Activated B cell treated with CpG ODN at 0.5 μM for 24 hours (primary cell): ENCODE measurements at regions not wholly inside any gene's neighbourhood (a gene's known extent, or its start where the extent isn't known, plus 50 kb on each side); places are given as distances from the start of the nearest gene placed in this dataset.

ENCODE experiments used
- ATAC-seq: fragments of 200-7000 bp; cut with Tn5 transposase; one replicate; pipeline ENCODE4 v1.10.0; 2021; ENCODE audit warnings: low read depth, mild to moderate bottlenecking, moderate library complexity
- CTCF ChIA-PET: fragments of 350-600 bp; sonication (Branson Sonifier 250); formaldehyde crosslinking; loops from one replicate; lab custom pipeline; 2021; ENCODE audit warnings: antibody characterized with exemption; lab: Charles Lee
- POLR2A ChIA-PET: fragments of 350-600 bp; sonication (Branson Sonifier 250); formaldehyde crosslinking; loops from one replicate; lab custom pipeline; 2021; ENCODE audit warnings: antibody characterized with exemption; lab: Charles Lee
- DNase-seq: peaks from one replicate; pipeline ENCODE4 v3.0.0; 2022
- H3K27ac Mint-ChIP-seq: one replicate; pipeline ENCODE4 v1.8.0; 2020; ENCODE audit warnings: mixed read lengths
- H3K27me3 Mint-ChIP-seq: one replicate; pipeline ENCODE4 v1.8.0; 2021; ENCODE audit warnings: mixed read lengths
- H3K36me3 Mint-ChIP-seq: one replicate; pipeline ENCODE4 v1.8.0; 2021; ENCODE audit warnings: low read depth, mixed read lengths
- H3K4me1 Mint-ChIP-seq: one replicate; pipeline ENCODE4 v1.8.0; 2021; ENCODE audit warnings: mixed read lengths
- H3K4me3 Mint-ChIP-seq: one replicate; pipeline ENCODE4 v1.8.0; 2020; ENCODE audit warnings: mild to moderate bottlenecking, mixed read lengths
- H3K9me3 Mint-ChIP-seq: one replicate; pipeline ENCODE4 v1.8.0; 2020; ENCODE audit warnings: mixed read lengths
- CTCF ChIP-seq: fragments of 200-600 bp; IDR thresholded peaks from one replicate; pipeline ENCODE4 v1.8.0; 2022; ENCODE audit warnings: antibody characterized with exemption, mild to moderate bottlenecking
- intact Hi-C: fragments of 100-400 bp; cut with micrococcal nuclease; formaldehyde crosslinking; loops from one replicate; pipeline ENCODE4 v1.15.1; 2024

- intact Hi-C loops, result no loop called here
- H3K4me1 Mint-ChIP-seq, result no peaks in the 10 kb centered on the region
These were observed 152.4 kb downstream of the RWDD3 start for GRCh38 chr1:95386371-95386770.

GRCh38 chr1:95386915-95387314 lies 152.9 kb downstream of the RWDD3 start:
- H3K9me3 Mint-ChIP-seq, result no peaks in the 10 kb centered on the region
- intact Hi-C loops, result no loop called here
- no peaks in the 10 kb centered on the region for H3K27me3 Mint-ChIP-seq
- ChIA-PET POLR2A (no interaction called here), CTCF (no interaction called here)
- no peak for TF ChIP-seq CTCF
- H3K4me3 Mint-ChIP-seq, result no peak overlapping the region
- ATAC-seq (no peak), DNase-seq (no peak)
- H3K27ac Mint-ChIP-seq, result no peak overlapping the region
- no peaks in the 10 kb centered on the region for H3K4me1 Mint-ChIP-seq
- no peaks in the 10 kb centered on the region for H3K36me3 Mint-ChIP-seq

More at GRCh38 chr1:95386371-95386770, 152.4 kb downstream of the RWDD3 start:
- CTCF ChIA-PET, result no interaction called here
- TF ChIP-seq CTCF, result no peak
- H3K27ac Mint-ChIP-seq, result no peak overlapping the region
- no peaks in the 10 kb centered on the region for H3K9me3 Mint-ChIP-seq
- H3K36me3 Mint-ChIP-seq, result no peaks in the 10 kb centered on the region
- DNase-seq (no peak), ATAC-seq (no peak)
- POLR2A ChIA-PET, result no interaction called here
- H3K4me3 Mint-ChIP-seq, result no peak overlapping the region
- no peaks in the 10 kb centered on the region for H3K27me3 Mint-ChIP-seq

GRCh38 chr1:95388031-95388430 lies 154.0 kb downstream of the RWDD3 start:
- no peaks in the 10 kb centered on the region for H3K4me1 Mint-ChIP-seq
- no peak overlapping the region for H3K27ac Mint-ChIP-seq
- ATAC-seq, result no peak
- TF ChIP-seq CTCF, result no peak
- H3K9me3 Mint-ChIP-seq, result no peaks in the 10 kb centered on the region
- DNase-seq, result no peak
- POLR2A ChIA-PET, result no interaction called here
- CTCF ChIA-PET, result no interaction called here
- no peak overlapping the region for H3K4me3 Mint-ChIP-seq
- no peaks in the 10 kb centered on the region for H3K27me3 Mint-ChIP-seq
- no peaks in the 10 kb centered on the region for H3K36me3 Mint-ChIP-seq
- intact Hi-C loops, result no loop called here

- Mint-ChIP-seq H3K4me3 (no peak overlapping the region), H3K4me1 (no peaks in the 10 kb centered on the region), H3K9me3 (no peaks in the 10 kb centered on the region), H3K36me3 (no peaks in the 10 kb centered on the region), H3K27me3 (no peaks in the 10 kb centered on the region), H3K27ac (no peak overlapping the region)
- no peak for TF ChIP-seq CTCF
- ATAC-seq, result no peak
- intact Hi-C loops, result no loop called here
- ChIA-PET CTCF (no interaction called here), POLR2A (no interaction called here)
- DNase-seq, result no peak
These were observed 159.4 kb downstream of the RWDD3 start for GRCh38 chr1:95393434-95393833.

- no peaks in the 10 kb centered on the region for H3K27me3 Mint-ChIP-seq
- DNase-seq, result no peak
- CTCF ChIA-PET, result no interaction called here
- no peak overlapping the region for H3K4me3 Mint-ChIP-seq
- H3K9me3 Mint-ChIP-seq, result no peaks in the 10 kb centered on the region
- no peaks in the 10 kb centered on the region for H3K4me1 Mint-ChIP-seq
- no peak overlapping the region for H3K27ac Mint-ChIP-seq
- intact Hi-C loops, result no loop called here
- ATAC-seq, result no peak
- H3K36me3 Mint-ChIP-seq, result no peaks in the 10 kb centered on the region
- TF ChIP-seq CTCF, result no peak
- POLR2A ChIA-PET, result no interaction called here
These were observed 162.5 kb downstream of the RWDD3 start for GRCh38 chr1:95396557-95396956.
